SU-DHL-6 (cell line): ENCODE measurements at regions not wholly inside any gene's neighbourhood (a gene's known extent, or its start where the extent isn't known, plus 50 kb on each side); places are given as distances from the start of the nearest gene placed in this dataset.

ENCODE experiments used
- EZH2phosphoT487 ChIP-seq: fragments of 200-600 bp; sonication (generic), shearing (Covaris generic); conservative IDR thresholded peaks from 2 replicates; pipeline ENCODE4 v1.6.1; 2018; ENCODE audit warnings: mild to moderate bottlenecking, antibody characterized with exemption, low read length, moderate library complexity, mixed read lengths
- TF ChIP-seq, protein P1 (sequence below): fragments of 200-600 bp; sonication (generic); IDR thresholded peaks from one replicate; pipeline ENCODE4 v1.5.1; 2017; ENCODE audit warnings: antibody characterized with exemption, mild to moderate bottlenecking, low read length, moderate library complexity; ENCODE audit not compliant: insufficient read depth, poor library complexity, severe bottlenecking

DNA sequence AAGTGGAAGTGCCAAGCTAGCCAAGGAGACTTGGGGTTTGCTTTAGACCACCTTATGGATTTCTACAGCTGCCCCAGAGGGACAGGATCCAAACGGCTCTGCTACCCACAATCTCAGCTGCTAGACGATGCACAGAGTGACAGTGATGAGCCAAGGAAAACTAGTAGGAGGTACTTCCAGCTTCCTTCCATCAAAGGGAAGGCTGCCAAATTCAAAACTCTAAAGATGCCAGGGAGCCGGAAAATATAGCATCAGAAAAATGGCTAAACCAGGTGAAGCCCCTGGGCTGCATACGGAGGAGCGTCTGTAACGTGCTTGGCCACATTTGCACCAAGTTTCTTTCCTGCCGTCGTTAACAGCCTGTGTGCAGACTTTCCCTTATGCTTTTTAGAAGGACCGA is 245.5 kb upstream of the ZNF521 start:
- TF ChIP-seq, protein P1, sequence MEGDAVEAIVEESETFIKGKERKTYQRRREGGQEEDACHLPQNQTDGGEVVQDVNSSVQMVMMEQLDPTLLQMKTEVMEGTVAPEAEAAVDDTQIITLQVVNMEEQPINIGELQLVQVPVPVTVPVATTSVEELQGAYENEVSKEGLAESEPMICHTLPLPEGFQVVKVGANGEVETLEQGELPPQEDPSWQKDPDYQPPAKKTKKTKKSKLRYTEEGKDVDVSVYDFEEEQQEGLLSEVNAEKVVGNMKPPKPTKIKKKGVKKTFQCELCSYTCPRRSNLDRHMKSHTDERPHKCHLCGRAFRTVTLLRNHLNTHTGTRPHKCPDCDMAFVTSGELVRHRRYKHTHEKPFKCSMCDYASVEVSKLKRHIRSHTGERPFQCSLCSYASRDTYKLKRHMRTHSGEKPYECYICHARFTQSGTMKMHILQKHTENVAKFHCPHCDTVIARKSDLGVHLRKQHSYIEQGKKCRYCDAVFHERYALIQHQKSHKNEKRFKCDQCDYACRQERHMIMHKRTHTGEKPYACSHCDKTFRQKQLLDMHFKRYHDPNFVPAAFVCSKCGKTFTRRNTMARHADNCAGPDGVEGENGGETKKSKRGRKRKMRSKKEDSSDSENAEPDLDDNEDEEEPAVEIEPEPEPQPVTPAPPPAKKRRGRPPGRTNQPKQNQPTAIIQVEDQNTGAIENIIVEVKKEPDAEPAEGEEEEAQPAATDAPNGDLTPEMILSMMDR, result no peak
- TF ChIP-seq EZH2phosphoT487, result no peak
